ENCODE measurements at regions not wholly inside any gene's neighbourhood (a gene's known extent, or its start where the extent isn't known, plus 50 kb on each side); places are given as distances from the start of the nearest gene placed in this dataset.

GRCh38 chr10:131017566-131018285 is 293.8 kb downstream of the TCERG1L start:
- H3K36me3 ChIP-seq = no peaks in the 10 kb centered on the region
- H3K4me1 ChIP-seq (replicated peaks) = no peaks in the 10 kb centered on the region
- H3K27me3 ChIP-seq (replicated peaks; ENCODE audit: insufficient read depth) = no peaks in the 10 kb centered on the region
- H3K4me3 ChIP-seq = no peak overlapping the region
- 90% methylated on average over 9 of the region's 9 CpGs for WGBS
- no peak overlapping the region for H3K27ac ChIP-seq
- intact Hi-C loops (cut with DNase I) = no loop called here
- no peaks in the 10 kb centered on the region for H3K9me3 ChIP-seq
- no peak for DNase-seq (ENCODE audit: low spot score)
- TF ChIP-seq CTCF (IDR thresholded peaks at IDR 0.05) = no peak
- TF ChIP-seq POLR2A (IDR thresholded peaks at IDR 0.05) = no peak
- no peak for TF ChIP-seq POLR2AphosphoS5 (IDR thresholded peaks at IDR 0.05)

- intact Hi-C loops (cut with DNase I) = no loop called here
- Histone ChIP-seq H3K27ac (no peak overlapping the region), H3K4me3 (no peak overlapping the region), H3K27me3 (replicated peaks; ENCODE audit: insufficient read depth) (no peaks in the 10 kb centered on the region), H3K9me3 (no peaks in the 10 kb centered on the region), H3K4me1 (replicated peaks) (no peaks in the 10 kb centered on the region), H3K36me3 (no peaks in the 10 kb centered on the region)
- TF ChIP-seq POLR2A (IDR thresholded peaks at IDR 0.05) (no peak), POLR2AphosphoS5 (IDR thresholded peaks at IDR 0.05) (no peak), CTCF (IDR thresholded peaks at IDR 0.05) (no peak)
- WGBS = 74% methylated on average over 14 of the region's 14 CpGs
- DNase-seq (ENCODE audit: low spot score) = no peak
These were observed 292.5 kb downstream of the TCERG1L start for GRCh38 chr10:131018886-131019500.

GRCh38 chr10:131019696-131020095 is 291.8 kb downstream of the TCERG1L start:
- no peaks in the 10 kb centered on the region for H3K4me1 ChIP-seq (replicated peaks)
- H3K27ac ChIP-seq = no peak overlapping the region
- WGBS = 82% methylated on average over 11 of the region's 11 CpGs
- H3K36me3 ChIP-seq = no peaks in the 10 kb centered on the region
- no peak for TF ChIP-seq POLR2A (IDR thresholded peaks at IDR 0.05)
- no peak for DNase-seq (ENCODE audit: low spot score)
- intact Hi-C loops (cut with DNase I) = no loop called here
- no peaks in the 10 kb centered on the region for H3K27me3 ChIP-seq (replicated peaks; ENCODE audit: insufficient read depth)
- H3K9me3 ChIP-seq = no peaks in the 10 kb centered on the region
- H3K4me3 ChIP-seq = no peak overlapping the region

- TF ChIP-seq CTCF (IDR thresholded peaks at IDR 0.05) = no peak
- TF ChIP-seq POLR2A (IDR thresholded peaks at IDR 0.05) = no peak
- TF ChIP-seq POLR2AphosphoS5 (IDR thresholded peaks at IDR 0.05) = no peak
- intact Hi-C loops (cut with DNase I) = no loop called here
- H3K4me1 ChIP-seq (replicated peaks) = no peaks in the 10 kb centered on the region
- H3K36me3 ChIP-seq = no peaks in the 10 kb centered on the region
- no peak for DNase-seq (ENCODE audit: low spot score)
- H3K27ac ChIP-seq = no peak overlapping the region
- no peak overlapping the region for H3K4me3 ChIP-seq
- H3K27me3 ChIP-seq (replicated peaks; ENCODE audit: insufficient read depth) = no peaks in the 10 kb centered on the region
- 90% methylated on average over 7 of the region's 7 CpGs for WGBS
- no peaks in the 10 kb centered on the region for H3K9me3 ChIP-seq
These were observed 290.7 kb downstream of the TCERG1L start for GRCh38 chr10:131020775-131021174.

- intact Hi-C loops (cut with DNase I) = no loop called here
- Histone ChIP-seq H3K36me3 (no peaks in the 10 kb centered on the region), H3K4me3 (no peak overlapping the region), H3K27me3 (replicated peaks; ENCODE audit: insufficient read depth) (no peaks in the 10 kb centered on the region), H3K9me3 (no peaks in the 10 kb centered on the region), H3K4me1 (replicated peaks) (no peaks in the 10 kb centered on the region), H3K27ac (no peak overlapping the region)
- no peak for DNase-seq (ENCODE audit: low spot score)
- WGBS = 76% methylated on average over 16 of the region's 16 CpGs
- TF ChIP-seq CTCF (IDR thresholded peaks at IDR 0.05) (no peak), POLR2AphosphoS5 (IDR thresholded peaks at IDR 0.05) (no peak), POLR2A (IDR thresholded peaks at IDR 0.05) (no peak)
These were observed 290.1 kb downstream of the TCERG1L start for GRCh38 chr10:131021246-131021895.
